ENCODE measurements at regions not wholly inside any gene's neighbourhood (a gene's known extent, or its start where the extent isn't known, plus 50 kb on each side); places are given as distances from the start of the nearest gene placed in this dataset.

GRCh38 chr2:43050866-43051265 lies 175.5 kb downstream of the ZFP36L2 start:
- DNase-seq = no peak

DNA sequence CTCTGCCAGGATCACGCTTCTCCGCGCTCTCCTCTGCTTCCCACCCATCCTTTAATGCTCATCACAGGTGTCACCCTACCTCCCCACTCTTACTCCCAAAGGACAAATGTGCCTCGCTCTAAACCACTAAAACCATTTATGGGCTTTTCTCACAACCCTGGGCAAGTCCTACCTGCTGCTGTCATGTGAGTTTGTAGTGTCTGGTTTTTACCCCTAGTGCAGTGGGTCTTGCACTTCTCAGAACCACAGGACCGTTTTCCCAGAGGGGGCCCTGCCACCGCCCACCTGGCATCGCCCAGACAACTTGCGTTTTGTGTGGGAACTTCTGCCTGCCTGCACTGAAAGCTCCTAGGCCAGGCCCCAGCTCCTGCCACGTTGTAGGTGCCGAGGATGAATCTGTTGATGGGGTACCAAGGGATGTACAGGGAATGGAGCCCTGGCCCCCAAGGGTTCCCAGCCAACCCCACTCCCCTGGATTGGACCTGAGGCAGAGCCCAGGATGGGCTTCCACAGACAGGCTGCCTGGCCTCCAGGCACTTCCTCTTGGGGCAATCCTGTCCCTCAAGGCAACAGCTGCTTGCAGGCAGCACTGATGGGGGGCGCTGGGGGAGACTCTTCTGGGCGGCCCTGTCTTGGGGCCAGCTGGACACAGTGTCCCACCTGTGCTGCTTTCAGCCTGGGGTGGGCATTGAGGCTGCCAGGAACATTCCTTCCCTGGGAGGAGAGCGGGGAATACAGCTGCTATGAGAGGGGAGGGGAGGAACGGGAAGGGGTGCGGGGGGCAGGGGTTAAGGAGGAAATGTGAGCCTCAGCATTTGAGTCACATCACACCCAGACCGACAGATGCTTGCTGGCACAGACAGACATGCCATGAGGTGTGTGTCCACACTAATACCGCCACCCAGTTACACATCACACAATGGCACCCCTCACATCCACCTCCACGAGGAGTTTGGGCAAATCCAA lies 176.3 kb downstream of the ZFP36L2 start:
- DNase-seq = no peak

GRCh38 chr2:43047187-43047780 lies 179.1 kb downstream of the ZFP36L2 start:
- DNase-seq = no peak

- no peak for DNase-seq
Observed at GRCh38 chr2:43045866-43046265, 180.5 kb downstream of the ZFP36L2 start.

DNA sequence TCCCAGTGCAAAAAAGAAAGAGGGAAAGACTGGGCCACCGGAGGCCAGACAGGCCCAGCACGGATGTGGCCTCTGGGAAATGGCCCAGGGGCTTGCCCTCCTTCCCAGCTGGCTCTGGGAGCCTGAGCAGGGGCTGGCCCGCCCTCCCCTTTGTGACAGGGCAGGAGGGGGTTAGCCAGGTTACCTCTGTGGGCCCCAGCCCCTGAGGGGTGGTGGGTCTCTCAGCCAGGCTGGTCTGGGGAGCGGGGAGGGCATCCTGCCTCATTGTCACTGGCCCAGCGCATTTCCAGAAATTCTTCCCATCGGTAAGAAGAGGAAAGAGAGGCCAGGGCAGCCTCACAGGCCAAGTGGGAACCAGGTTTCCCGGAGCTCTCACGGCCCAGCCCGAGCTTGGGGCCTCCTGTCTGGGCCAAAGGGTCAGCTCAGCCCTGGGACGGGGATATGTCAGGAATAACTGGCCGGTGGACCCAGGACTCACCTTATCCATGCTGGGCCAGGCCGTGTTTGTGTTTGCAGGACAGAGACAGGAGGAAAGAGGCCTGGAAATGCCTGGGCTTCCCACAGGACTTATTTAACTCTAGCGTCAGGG lies 182.2 kb downstream of the ZFP36L2 start:
- DNase-seq = no peak

DNA sequence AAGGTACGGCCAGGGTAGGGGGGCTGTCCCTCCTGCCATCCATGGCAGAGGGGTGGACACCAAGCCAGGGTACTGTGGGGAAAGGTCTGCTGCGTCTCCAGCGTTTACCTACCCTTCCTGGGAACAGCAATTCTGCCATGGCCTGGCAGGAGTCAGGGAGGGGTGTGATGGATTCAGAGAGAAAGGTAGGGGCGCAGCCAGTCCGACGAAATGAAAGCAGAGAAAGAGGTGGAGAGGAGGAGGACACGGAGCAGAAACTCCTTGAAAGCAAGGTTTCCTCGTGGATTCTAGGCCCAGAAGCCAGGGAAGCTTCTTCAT lies 182.9 kb downstream of the ZFP36L2 start:
- DNase-seq = no peak

DNA sequence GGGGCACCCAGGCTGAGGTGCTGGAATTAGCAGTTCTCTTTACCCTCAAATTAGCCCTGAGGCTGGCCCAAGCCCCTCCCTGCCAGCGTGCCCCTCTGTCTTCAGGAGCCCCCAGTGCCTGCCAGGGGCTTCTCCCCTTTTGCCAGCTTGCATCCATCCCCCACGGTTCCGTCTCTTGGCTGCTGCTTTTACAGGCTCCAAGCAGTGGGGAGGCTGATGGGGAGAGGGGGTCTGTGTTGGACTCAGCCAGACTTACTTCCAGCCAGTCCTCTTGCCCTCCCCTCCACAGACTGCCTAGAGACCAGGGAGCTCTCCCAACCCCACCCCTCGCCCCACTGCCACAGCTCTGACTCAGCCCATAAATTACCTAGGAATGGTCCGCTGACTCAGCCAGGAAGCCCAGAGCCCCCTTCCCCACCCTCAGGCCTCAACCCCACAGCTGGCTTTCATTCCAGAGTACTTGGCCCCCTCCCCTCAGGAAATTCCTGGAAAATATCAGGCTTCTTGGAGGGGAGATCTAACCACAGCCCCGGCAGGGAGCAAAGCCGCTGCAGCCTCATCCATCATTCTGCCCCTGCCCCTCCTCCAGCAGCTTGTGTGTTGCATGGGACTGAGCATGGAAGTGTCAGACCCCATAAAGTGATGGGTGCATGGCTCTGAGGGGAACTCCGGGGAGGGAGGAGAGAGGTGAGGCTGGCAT lies 184.6 kb downstream of the ZFP36L2 start:
- DNase-seq = no peak

DNA sequence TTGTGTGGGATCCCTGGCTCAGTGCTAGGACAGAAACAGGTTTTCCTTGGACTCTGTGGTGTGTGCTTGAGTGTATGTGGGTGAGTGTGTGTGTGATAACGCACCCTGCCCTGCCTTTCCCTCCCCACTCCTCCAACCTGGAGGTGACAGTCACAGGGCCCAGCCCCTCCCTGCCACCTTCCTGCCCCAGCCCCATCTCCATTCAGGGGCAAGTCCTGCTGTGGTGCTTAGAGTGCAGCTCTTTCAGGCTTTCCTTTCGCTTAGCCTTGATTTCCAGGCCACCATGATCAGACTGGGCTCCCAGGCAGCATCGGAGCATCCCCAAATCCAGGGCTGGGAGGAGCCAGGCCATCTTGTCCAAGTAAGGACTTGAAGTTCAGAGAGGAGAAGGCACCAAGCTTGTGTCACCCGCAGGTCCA lies 185.2 kb downstream of the ZFP36L2 start:
- DNase-seq = no peak

DNA sequence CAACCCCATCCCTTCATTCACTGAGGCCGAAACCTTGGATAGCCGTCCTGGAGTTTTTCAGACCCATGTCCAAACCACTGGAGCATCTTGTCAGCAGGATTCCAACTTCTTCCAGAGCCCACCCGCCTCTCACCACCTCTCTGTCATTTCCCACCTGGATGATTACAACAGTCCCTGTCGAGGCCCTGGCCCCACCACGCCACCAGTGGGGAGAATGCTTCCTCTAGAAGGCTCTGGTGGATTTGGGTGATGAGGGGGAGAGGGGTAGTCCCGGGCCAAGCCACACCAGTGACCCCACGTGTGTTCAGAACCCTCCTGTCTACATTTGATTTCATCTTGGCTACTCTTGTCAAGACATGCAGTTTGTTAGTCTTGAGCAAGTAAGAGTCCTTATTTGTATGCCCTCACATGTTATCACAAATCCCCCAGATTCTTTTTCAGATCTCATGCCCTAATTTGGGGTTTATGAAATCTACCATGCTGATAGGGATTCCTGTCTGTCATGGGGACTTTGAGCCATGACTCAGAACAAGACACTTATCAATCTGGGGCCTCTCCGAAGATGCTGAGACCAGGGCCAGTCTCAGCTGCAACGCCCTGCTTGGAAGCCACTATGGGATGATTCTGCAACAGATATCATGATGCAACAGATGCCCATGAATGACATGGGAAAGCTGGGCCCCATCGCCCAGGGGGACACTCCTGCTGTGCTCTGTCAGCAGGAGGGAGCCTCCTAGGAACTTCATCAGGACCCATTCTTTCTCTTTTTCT lies 186.1 kb downstream of the ZFP36L2 start:
- no peak for DNase-seq

DNA sequence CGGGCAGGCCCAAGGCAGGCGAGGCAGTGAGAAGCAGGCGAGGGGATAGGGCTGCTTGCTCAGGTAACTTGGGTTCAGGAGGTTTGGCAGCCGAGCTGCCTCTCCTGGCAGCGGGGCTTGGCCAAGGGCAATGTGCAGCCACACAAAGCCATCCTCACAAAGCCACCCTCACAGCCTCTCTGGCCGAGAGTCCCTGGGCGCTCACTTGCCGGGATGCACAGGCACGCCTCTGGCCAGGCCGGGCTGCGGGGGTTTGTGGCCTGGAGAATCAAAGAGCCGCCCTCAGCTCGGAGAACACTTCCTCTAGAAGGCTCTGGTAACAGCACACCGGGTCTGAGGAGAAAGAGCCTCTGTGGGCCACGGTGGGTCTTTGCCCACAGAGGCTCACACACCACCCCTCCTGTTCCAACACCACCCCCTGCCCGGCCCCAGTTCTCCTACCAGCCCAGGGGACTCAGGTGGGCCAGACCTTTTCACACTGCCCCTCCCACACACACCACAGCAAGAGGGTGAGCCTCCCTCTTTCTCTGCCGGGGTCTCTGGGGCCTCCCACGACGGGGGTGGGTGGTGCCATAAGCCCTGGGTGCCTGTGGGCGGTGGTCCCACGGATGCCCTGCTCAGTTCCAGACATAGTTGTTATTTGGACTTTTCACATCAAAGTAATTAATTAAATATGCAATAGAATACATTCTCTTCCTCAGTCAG lies 186.9 kb downstream of the ZFP36L2 start:
- no peak for DNase-seq

DNA sequence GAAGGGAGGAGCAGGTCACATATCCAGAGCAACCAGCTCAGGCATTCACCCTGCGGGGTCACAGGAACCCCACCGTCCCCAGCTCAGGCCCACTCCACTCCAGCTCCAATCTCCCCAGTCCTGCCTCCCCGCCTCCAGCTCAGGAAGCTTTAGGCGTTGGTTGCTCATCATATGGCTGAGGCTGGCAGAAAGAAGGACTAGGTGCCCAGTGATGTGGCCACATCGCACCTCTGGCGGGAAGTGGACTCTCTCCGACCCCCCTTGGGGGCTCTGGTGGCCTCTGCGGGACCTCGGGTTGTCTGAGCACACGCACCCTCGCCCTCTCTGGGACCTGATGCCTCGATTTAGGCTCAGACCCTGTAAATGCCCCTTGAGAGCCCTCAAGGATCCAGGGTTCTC lies 187.7 kb downstream of the ZFP36L2 start:
- DNase-seq = no peak

- DNase-seq = no peak
Observed at GRCh38 chr2:43038034-43038695, 188.2 kb downstream of the ZFP36L2 start.

- no peak for DNase-seq
Observed at GRCh38 chr2:43035922-43036321, 190.5 kb downstream of the ZFP36L2 start.

DNA sequence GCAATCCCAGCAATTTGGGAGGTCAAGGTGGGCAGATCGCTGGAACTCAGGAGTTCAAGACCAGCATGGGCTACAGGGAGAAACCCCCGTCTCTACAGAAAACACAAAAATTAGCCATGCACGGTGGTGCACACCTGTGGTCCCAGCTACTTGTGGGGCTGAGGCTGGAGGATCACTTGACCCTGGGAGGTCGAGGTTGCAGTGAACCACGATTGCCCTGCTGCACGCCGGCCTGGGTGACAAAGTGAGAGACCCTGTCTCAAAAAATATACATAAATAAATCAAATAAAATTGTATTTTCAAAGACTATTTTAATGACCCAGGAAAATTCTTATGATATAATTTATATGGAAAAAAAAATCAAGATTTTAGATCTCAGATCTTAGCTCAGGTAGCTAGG lies 191.5 kb downstream of the ZFP36L2 start:
- DNase-seq = no peak

GRCh38 chr2:43034242-43034619 lies 192.2 kb downstream of the ZFP36L2 start:
- DNase-seq = no peak

DNA sequence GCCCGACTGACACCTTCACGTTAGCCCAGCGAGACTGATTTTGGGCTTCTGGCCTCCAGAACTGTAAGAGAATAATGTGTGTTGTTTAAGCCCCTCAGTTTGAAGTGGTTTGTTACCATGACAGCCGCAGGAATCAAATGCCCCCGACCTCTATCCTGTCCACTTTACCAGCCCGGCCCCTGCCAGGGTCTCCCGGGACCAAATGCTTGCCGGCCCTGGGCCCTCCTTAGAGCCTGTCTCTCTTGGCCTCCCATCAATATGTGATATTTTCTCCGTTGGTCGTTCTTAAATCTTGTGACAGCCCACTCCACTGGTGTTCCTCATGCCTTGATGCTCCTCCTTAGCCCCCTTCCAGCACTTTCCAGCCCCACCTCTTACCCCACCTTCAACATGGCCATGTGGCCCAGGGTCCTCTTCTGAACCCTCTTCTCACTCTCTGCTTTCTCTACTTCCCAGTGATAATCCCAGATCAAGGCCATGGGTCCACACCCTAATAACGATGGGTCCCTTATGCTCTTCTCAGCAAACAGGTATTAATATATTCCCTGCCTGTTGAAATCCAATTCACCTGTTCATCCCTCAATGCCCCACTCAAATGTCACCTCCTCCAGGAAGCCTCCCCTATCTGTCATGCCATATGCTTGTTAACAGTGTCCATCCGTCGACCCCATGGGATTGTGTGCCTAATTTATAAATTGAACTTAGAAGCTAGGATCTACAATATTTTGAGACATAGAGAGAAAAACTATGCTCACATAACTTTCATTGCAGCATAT lies 192.8 kb downstream of the ZFP36L2 start:
- no peak for DNase-seq

- DNase-seq = no peak
Observed at GRCh38 chr2:43033016-43033270, 193.5 kb downstream of the ZFP36L2 start.

GRCh38 chr2:43032213-43033015 lies 194.0 kb downstream of the ZFP36L2 start:
- no peak for DNase-seq

DNA sequence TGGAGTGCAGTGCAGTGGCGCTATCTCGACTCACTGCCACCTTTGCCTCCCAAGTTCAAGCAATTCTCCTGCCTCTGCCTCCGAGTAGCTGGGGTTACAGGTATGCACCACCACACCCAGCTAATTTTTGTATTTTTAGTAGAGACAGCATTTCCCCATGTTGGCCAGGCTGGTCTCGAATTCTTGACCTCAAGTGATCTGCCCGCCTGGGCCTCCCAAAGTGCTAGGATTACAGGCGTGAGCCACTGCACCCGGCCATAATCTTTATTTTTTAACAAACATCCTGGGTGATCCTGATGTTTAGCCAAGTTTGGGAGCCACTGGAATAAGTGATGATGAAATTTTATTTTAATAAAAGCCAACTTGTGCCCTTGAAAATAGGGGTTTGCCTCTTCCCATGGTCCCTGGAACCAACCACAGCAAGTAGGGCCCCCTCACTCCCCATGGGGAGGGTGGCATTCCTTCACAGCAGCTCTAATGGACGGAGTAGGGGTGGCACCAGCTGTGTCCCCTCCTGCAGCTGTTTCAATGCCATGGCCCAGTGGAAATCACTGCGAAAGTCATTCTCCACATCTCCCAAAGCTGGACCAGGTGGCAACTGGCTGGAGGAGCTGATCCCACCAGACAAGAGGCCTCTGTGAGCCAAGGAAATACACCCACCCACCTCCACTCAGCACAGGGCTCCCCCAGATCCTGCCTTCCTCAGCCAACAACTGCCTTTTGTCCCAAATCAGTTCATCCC lies 194.8 kb downstream of the ZFP36L2 start:
- DNase-seq = no peak

Measured in CD4-positive, alpha-beta T cell treated with Interferon gamma for 1 hour (primary cell).